ENCODE measurements at regions not wholly inside any gene's neighbourhood (a gene's known extent, or its start where the extent isn't known, plus 50 kb on each side); places are given as distances from the start of the nearest gene placed in this dataset.

DNA sequence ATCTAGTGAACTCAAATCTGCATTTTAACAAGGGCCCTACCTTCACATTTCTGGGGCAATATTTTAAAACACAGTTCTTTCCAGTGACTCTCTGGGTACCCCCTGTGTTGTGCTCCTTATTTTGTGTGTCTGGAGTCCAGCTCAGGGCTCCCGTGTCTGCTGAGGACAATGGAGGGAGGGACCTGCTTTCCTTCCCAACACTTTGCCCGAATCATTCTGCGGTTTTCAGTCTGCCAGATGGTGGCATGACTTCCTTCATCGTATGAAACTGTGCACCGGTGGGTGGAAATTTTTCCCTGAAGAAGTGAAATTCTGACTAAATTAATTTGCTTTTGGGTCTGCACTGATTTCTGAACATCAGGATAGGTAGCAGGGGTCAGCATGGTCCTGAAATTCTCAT is 153.6 kb upstream of the CD180 start:
- no peak overlapping the region for H3K27ac ChIP-seq (ENCODE audit: low read depth, low read length)
- no peak overlapping the region for H3K4me2 ChIP-seq (ENCODE audit: low read length)

DNA sequence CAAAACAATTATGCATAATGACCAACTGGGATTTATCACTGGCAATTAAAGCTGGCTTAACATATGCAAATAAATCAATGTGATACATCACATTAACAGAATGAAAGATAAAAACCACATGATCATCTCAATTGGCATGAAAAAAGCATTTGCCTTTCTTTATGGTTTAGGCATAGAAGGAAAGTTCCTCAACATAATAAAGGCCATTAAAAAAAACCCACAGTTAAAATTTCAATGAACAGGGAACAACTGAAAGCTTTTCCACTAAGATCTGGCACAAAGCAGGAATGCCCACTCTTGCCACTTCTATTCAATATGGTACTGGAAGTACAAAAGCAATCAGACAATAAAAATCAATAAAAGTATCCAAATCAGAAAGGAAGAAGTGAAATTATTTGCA is 151.2 kb upstream of the CD180 start:
- Histone ChIP-seq H3K27ac (ENCODE audit: low read depth, low read length) (no peak overlapping the region), H3K79me2 (ENCODE audit: control insufficient read depth, low read length) (no peaks in the 10 kb centered on the region), H3K4me3 (ENCODE audit: low read length) (no peak overlapping the region), H3K9me3 (ENCODE audit: control insufficient read depth, insufficient read depth, low read length) (no peaks in the 10 kb centered on the region), H3K4me1 (ENCODE audit: control insufficient read depth, low read length) (no peaks in the 10 kb centered on the region), H3K9me2 (replicated peaks; ENCODE audit: control insufficient read depth, low read length) (no peaks in the 10 kb centered on the region), H3K36me3 (ENCODE audit: control insufficient read depth, low read length) (no peaks in the 10 kb centered on the region), H3F3A (ENCODE audit: control insufficient read depth, insufficient read depth) (no peaks in the 10 kb centered on the region), H4K20me1 (ENCODE audit: control insufficient read depth, insufficient read depth, low read depth, low read length) (no peaks in the 10 kb centered on the region), H3K4me2 (ENCODE audit: low read length) (no peak overlapping the region), H3K27me3 (ENCODE audit: control insufficient read depth, low read length) (no peaks in the 10 kb centered on the region)
- no peak for TF ChIP-seq EZH2phosphoT487 (IDR thresholded peaks at IDR 0.05; ENCODE audit: borderline replicate concordance, low read length)
- TF ChIP-seq, protein P1, sequence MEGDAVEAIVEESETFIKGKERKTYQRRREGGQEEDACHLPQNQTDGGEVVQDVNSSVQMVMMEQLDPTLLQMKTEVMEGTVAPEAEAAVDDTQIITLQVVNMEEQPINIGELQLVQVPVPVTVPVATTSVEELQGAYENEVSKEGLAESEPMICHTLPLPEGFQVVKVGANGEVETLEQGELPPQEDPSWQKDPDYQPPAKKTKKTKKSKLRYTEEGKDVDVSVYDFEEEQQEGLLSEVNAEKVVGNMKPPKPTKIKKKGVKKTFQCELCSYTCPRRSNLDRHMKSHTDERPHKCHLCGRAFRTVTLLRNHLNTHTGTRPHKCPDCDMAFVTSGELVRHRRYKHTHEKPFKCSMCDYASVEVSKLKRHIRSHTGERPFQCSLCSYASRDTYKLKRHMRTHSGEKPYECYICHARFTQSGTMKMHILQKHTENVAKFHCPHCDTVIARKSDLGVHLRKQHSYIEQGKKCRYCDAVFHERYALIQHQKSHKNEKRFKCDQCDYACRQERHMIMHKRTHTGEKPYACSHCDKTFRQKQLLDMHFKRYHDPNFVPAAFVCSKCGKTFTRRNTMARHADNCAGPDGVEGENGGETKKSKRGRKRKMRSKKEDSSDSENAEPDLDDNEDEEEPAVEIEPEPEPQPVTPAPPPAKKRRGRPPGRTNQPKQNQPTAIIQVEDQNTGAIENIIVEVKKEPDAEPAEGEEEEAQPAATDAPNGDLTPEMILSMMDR (IDR thresholded peaks at IDR 0.05; ENCODE audit: low read depth, low read length, poor library complexity, severe bottlenecking), result no peak

More for the DNA sequence above, 153.6 kb upstream of the CD180 start:
- no peaks in the 10 kb centered on the region for H3K9me3 ChIP-seq (ENCODE audit: control insufficient read depth, insufficient read depth, low read length)
- H3K9me2 ChIP-seq (replicated peaks; ENCODE audit: control insufficient read depth, low read length), result no peaks in the 10 kb centered on the region
- no peak for TF ChIP-seq EZH2phosphoT487 (IDR thresholded peaks at IDR 0.05; ENCODE audit: borderline replicate concordance, low read length)
- TF ChIP-seq, protein P1 (IDR thresholded peaks at IDR 0.05; ENCODE audit: low read depth, low read length, poor library complexity, severe bottlenecking), result no peak
- no peaks in the 10 kb centered on the region for H4K20me1 ChIP-seq (ENCODE audit: control insufficient read depth, insufficient read depth, low read depth, low read length)
- H3K36me3 ChIP-seq (ENCODE audit: control insufficient read depth, low read length), result no peaks in the 10 kb centered on the region
- no peaks in the 10 kb centered on the region for H3F3A ChIP-seq (ENCODE audit: control insufficient read depth, insufficient read depth)
- H3K4me1 ChIP-seq (ENCODE audit: control insufficient read depth, low read length), result no peaks in the 10 kb centered on the region
- no peaks in the 10 kb centered on the region for H3K27me3 ChIP-seq (ENCODE audit: control insufficient read depth, low read length)
- no peaks in the 10 kb centered on the region for H3K79me2 ChIP-seq (ENCODE audit: control insufficient read depth, low read length)
- no peak overlapping the region for H3K4me3 ChIP-seq (ENCODE audit: low read length)

DNA sequence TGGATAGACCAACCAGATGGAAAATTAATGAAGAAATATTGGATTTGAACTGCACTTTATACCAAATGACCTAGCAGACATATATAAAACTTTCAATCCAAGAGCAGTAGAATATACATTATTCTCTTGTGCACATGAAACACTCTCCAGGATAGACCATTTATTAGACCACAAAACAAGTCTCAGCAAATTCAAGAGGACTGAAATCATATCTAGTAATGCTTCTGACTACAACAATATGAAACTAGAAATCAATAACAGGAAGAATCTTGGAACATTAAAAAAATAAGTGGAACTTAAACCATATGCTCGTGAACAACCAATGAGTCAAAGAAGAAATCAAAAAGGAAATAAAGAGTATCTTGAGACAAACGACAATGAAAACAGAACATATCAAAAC is 150.0 kb upstream of the CD180 start:
- H3K4me2 ChIP-seq (ENCODE audit: low read length), result no peak overlapping the region
- TF ChIP-seq EZH2phosphoT487 (IDR thresholded peaks at IDR 0.05; ENCODE audit: borderline replicate concordance, low read length), result no peak

DNA sequence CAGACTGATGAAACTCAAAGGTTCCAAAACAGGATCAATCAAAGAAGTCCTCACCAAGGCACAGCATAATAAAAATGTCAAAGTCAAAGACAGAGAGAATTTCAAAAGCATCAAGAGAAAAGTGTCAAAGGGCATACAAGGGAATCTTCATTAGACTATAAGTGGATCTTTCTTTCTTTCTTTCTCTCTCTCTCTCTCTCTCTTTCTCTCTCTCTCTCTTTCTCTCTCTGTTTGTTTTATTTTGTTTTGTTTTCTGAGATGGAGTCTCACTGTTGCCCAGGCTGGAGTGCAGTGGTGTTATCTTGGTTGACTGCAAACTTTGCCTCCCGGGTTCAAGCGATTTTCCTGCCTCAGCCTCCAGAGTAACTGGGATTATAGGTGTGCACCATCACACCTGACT is 148.3 kb upstream of the CD180 start:
- Histone ChIP-seq H3K27ac (ENCODE audit: low read depth, low read length) (no peak overlapping the region), H3K4me2 (ENCODE audit: low read length) (no peak overlapping the region)
- TF ChIP-seq EZH2phosphoT487 (IDR thresholded peaks at IDR 0.05; ENCODE audit: borderline replicate concordance, low read length), result no peak

More for the DNA sequence above, 150.0 kb upstream of the CD180 start:
- Histone ChIP-seq H4K20me1 (ENCODE audit: control insufficient read depth, insufficient read depth, low read depth, low read length) (no peaks in the 10 kb centered on the region), H3K9me3 (ENCODE audit: control insufficient read depth, insufficient read depth, low read length) (no peaks in the 10 kb centered on the region), H3K4me1 (ENCODE audit: control insufficient read depth, low read length) (no peaks in the 10 kb centered on the region), H3K27ac (ENCODE audit: low read depth, low read length) (no peak overlapping the region), H3K36me3 (ENCODE audit: control insufficient read depth, low read length) (no peaks in the 10 kb centered on the region), H3K27me3 (ENCODE audit: control insufficient read depth, low read length) (no peaks in the 10 kb centered on the region), H3F3A (ENCODE audit: control insufficient read depth, insufficient read depth) (no peaks in the 10 kb centered on the region), H3K79me2 (ENCODE audit: control insufficient read depth, low read length) (no peaks in the 10 kb centered on the region), H3K9me2 (replicated peaks; ENCODE audit: control insufficient read depth, low read length) (no peaks in the 10 kb centered on the region), H3K4me3 (ENCODE audit: low read length) (no peak overlapping the region)

More for the DNA sequence above, 148.3 kb upstream of the CD180 start:
- Histone ChIP-seq H3K4me1 (ENCODE audit: control insufficient read depth, low read length) (no peaks in the 10 kb centered on the region), H3K4me3 (ENCODE audit: low read length) (no peak overlapping the region), H3K9me3 (ENCODE audit: control insufficient read depth, insufficient read depth, low read length) (no peaks in the 10 kb centered on the region), H3K9me2 (replicated peaks; ENCODE audit: control insufficient read depth, low read length) (no peaks in the 10 kb centered on the region), H3K36me3 (ENCODE audit: control insufficient read depth, low read length) (no peaks in the 10 kb centered on the region), H3K79me2 (ENCODE audit: control insufficient read depth, low read length) (no peaks in the 10 kb centered on the region), H3F3A (ENCODE audit: control insufficient read depth, insufficient read depth) (no peaks in the 10 kb centered on the region), H3K27me3 (ENCODE audit: control insufficient read depth, low read length) (no peaks in the 10 kb centered on the region), H4K20me1 (ENCODE audit: control insufficient read depth, insufficient read depth, low read depth, low read length) (no peaks in the 10 kb centered on the region)

Data from DOHH2 (cell line).